ENCODE measurements at regions not wholly inside any gene's neighbourhood (a gene's known extent, or its start where the extent isn't known, plus 50 kb on each side); places are given as distances from the start of the nearest gene placed in this dataset.

DNA sequence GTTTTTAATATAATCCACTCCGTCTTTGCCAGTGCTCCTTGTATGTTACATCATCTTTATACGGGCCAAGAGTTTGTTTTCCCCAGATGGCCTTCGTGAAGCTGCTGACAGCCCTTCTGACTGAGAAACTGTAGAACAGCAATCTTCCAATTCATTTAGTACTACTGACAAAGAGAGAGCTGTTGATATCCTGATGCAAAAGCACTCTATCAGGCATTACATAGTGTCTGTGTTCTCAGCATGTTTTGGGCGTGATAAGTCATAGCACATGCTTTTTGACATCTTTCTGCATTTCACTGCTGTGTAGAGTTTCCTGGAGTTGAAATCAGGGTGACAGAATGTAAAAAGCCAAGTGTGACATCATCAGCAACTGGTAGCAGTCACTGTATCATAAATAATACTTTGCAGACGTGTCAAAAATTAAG lies 746.3 kb upstream of the FAM241A start:
- Histone ChIP-seq H3K4me3 (no peak overlapping the region), H2AFZ (ENCODE audit: control insufficient read depth, low read depth, low read length) (no peak overlapping the region), H4K20me1 (ENCODE audit: control insufficient read depth, insufficient read depth) (no peaks in the 10 kb centered on the region), H3K9ac (ENCODE audit: control insufficient read depth, insufficient read depth, low read length) (no peak overlapping the region), H3K4me1 (ENCODE audit: control insufficient read depth, insufficient read depth, low read length) (no peaks in the 10 kb centered on the region), H3K79me2 (ENCODE audit: control insufficient read depth, insufficient read depth, low read length) (no peaks in the 10 kb centered on the region), H3K4me2 (ENCODE audit: control insufficient read depth, insufficient read depth) (no peak overlapping the region), H3K36me3 (ENCODE audit: control insufficient read depth in 2 of 2, insufficient read depth in 2 of 2, low read length in 1 of 2) (no peaks in the 10 kb centered on the region), H3K9me3 (replicated peaks; ENCODE audit: control insufficient read depth, insufficient read depth, low read length) (no peaks in the 10 kb centered on the region), H3K27ac (ENCODE audit: control insufficient read depth, insufficient read depth) (no peak overlapping the region), H3K27me3 (replicated peaks in 1 of 2; ENCODE audit: control insufficient read depth in 2 of 2, insufficient read depth in 2 of 2, low read length in 1 of 2) (no peaks in the 10 kb centered on the region)
- no peak for TF ChIP-seq E2F8 (IDR thresholded peaks at IDR 0.05; ENCODE audit: low read depth, partially characterized antibody)
- no peak for TF ChIP-seq TCF12 (IDR thresholded peaks at IDR 0.05; ENCODE audit: low read depth, low read length)
- no peak for TF ChIP-seq ESRRA (IDR thresholded peaks at IDR 0.05; ENCODE audit: low read length)
- no peak for TF ChIP-seq RAD51 (IDR thresholded peaks at IDR 0.05)
- TF ChIP-seq NRF1 (conservative IDR thresholded peaks at IDR 0.05; ENCODE audit: low read depth, low read length) = no peak
- no peak for TF ChIP-seq SKIL (IDR thresholded peaks at IDR 0.05; ENCODE audit: low read depth, poor library complexity, severe bottlenecking)
- ATAC-seq = no peak
- WGBS (ENCODE audit: insufficient coverage, insufficient replicate concordance, low lambda C conversion rate, missing lambda C conversion rate) = 0% methylated on average over 5 of the region's 5 CpGs
- intact Hi-C loops (cut with micrococcal nuclease; ENCODE audit: unreplicated experiment) = no loop called here
- SMC1A ChIA-PET (ENCODE audit: uncharacterized antibody, unreplicated experiment) = no interaction called here
- CTCF ChIA-PET = no interaction called here
- FAIRE-seq = no peak
- no peak for DNase-seq (ENCODE audit: low read depth, low spot score)
- in situ Hi-C loops (cut with MboI) = no loop called here
- no TSS peak for BruUV-seq (replicated peaks)
- POLR2A ChIA-PET = no interaction called here
- RAD21 ChIA-PET (ENCODE audit: unreplicated experiment) = no interaction called here
